HG03439 (cell line): ENCODE measurements at regions not wholly inside any gene's neighbourhood (a gene's known extent, or its start where the extent isn't known, plus 50 kb on each side); places are given as distances from the start of the nearest gene placed in this dataset.

Experiments used
- ATAC-seq: cut with Tn5 transposase; IDR thresholded peaks from one replicate; pipeline ENCODE4 v1.9.1; 2021; ENCODE audit warnings: mild to moderate bottlenecking, moderate library complexity; ENCODE audit not compliant: unreplicated experiment

GRCh38 chr14:29102996-29103395 is 336.4 kb downstream of the FOXG1 start:
- no peak for ATAC-seq

- ATAC-seq: no peak
Measured at GRCh38 chr14:29108908-29109307, 342.3 kb downstream of the FOXG1 start.

- no peak for ATAC-seq
Measured at GRCh38 chr14:29109589-29109988, 343.0 kb downstream of the FOXG1 start.

- ATAC-seq: no peak
Measured at GRCh38 chr14:29111554-29111953, 345.0 kb downstream of the FOXG1 start.

- ATAC-seq: no peak
Measured at GRCh38 chr14:29123017-29123416, 356.4 kb downstream of the FOXG1 start.

GRCh38 chr14:29126361-29126760 is 359.8 kb downstream of the FOXG1 start:
- ATAC-seq: no peak

- no peak for ATAC-seq
Measured at GRCh38 chr14:29126865-29127264, 360.3 kb downstream of the FOXG1 start.

- no peak for ATAC-seq
Measured at GRCh38 chr14:29140016-29140415, 373.4 kb downstream of the FOXG1 start.

- ATAC-seq: no peak
Measured at GRCh38 chr14:29144621-29145020, 378.0 kb downstream of the FOXG1 start.

GRCh38 chr14:29148221-29148620 is 381.6 kb downstream of the FOXG1 start:
- no peak for ATAC-seq

GRCh38 chr14:29149798-29150197 is 383.2 kb downstream of the FOXG1 start:
- ATAC-seq: no peak

- no peak for ATAC-seq
Measured at GRCh38 chr14:29150659-29151058, 384.1 kb downstream of the FOXG1 start.

- ATAC-seq: no peak
Measured at GRCh38 chr14:29156096-29156495, 389.5 kb downstream of the FOXG1 start.

- ATAC-seq: no peak
Measured at GRCh38 chr14:29161593-29161992, 395.0 kb downstream of the FOXG1 start.

- ATAC-seq: no peak
Measured at GRCh38 chr14:29163109-29163508, 396.5 kb downstream of the FOXG1 start.

- ATAC-seq: no peak
Measured at GRCh38 chr14:29165431-29165830, 398.8 kb downstream of the FOXG1 start.

GRCh38 chr14:29166507-29166906 is 399.9 kb downstream of the FOXG1 start:
- ATAC-seq: no peak

GRCh38 chr14:29168149-29168548 is 401.6 kb downstream of the FOXG1 start:
- no peak for ATAC-seq

GRCh38 chr14:29169408-29169807 is 402.8 kb downstream of the FOXG1 start:
- no peak for ATAC-seq

GRCh38 chr14:29175706-29176105 is 409.1 kb downstream of the FOXG1 start:
- ATAC-seq: no peak

GRCh38 chr14:29176876-29177275 is 410.3 kb downstream of the FOXG1 start:
- ATAC-seq: no peak

- ATAC-seq: no peak
Measured at GRCh38 chr14:29178971-29179370, 412.4 kb downstream of the FOXG1 start.

- no peak for ATAC-seq
Measured at GRCh38 chr14:29191092-29191491, 424.5 kb downstream of the FOXG1 start.

GRCh38 chr14:29197557-29197956 is 431.0 kb downstream of the FOXG1 start:
- no peak for ATAC-seq
